Bronchial epithelial cell (primary cell): ENCODE measurements at regions not wholly inside any gene's neighbourhood (a gene's known extent, or its start where the extent isn't known, plus 50 kb on each side); places are given as distances from the start of the nearest gene placed in this dataset.

ENCODE experiments used
- DNase-seq: peaks from one replicate; pipeline ENCODE4 v3.0.0-alpha.2; 2010; ENCODE audit warnings: low read depth
- FAIRE-seq: peaks from 2 replicates; lab custom pipeline; 2011; peaks lifted over from hg19 to GRCh38; lab: Jason Lieb, UNC
- H3K27me3 ChIP-seq: 2 replicates; pipeline ENCODE4 v1.5.1; 2011; ENCODE audit warnings: low read length; ENCODE audit not compliant: control insufficient read depth, insufficient read depth
- H3K36me3 ChIP-seq: 2 replicates; pipeline ENCODE4 v1.5.1; 2011; ENCODE audit warnings: low read length; ENCODE audit not compliant: control insufficient read depth, insufficient read depth
- H3K4me3 ChIP-seq: 2 replicates; pipeline ENCODE4 v1.5.1; 2011; ENCODE audit warnings: mild to moderate bottlenecking, low read depth, low read length, control low read depth
- CTCF ChIP-seq: IDR thresholded peaks from 2 replicates; pipeline ENCODE4 v1.5.1; 2011; ENCODE audit warnings: mild to moderate bottlenecking, moderate library complexity, low read length, control low read depth, inconsistent platforms; ENCODE audit not compliant: insufficient read depth, severe bottlenecking

- H3K36me3 ChIP-seq = no peaks in the 10 kb centered on the region
- no peak for FAIRE-seq
- no peak for TF ChIP-seq CTCF
- DNase-seq = no peak
- H3K4me3 ChIP-seq = no peak overlapping the region
- no peaks in the 10 kb centered on the region for H3K27me3 ChIP-seq
These were observed 116.0 kb upstream of the TMEM132C start for GRCh38 chr12:128150961-128151360.

GRCh38 chr12:128155571-128155970 is 111.4 kb upstream of the TMEM132C start:
- no peak for FAIRE-seq
- TF ChIP-seq CTCF = no peak
- no peak overlapping the region for H3K4me3 ChIP-seq
- H3K27me3 ChIP-seq = no peaks in the 10 kb centered on the region
- no peak for DNase-seq
- H3K36me3 ChIP-seq = no peaks in the 10 kb centered on the region

- no peak for DNase-seq
- Histone ChIP-seq H3K36me3 (no peaks in the 10 kb centered on the region), H3K27me3 (no peaks in the 10 kb centered on the region), H3K4me3 (no peak overlapping the region)
- no peak for FAIRE-seq
- TF ChIP-seq CTCF = no peak
These were observed 103.9 kb upstream of the TMEM132C start for GRCh38 chr12:128163086-128163485.

GRCh38 chr12:128164533-128164932 is 102.4 kb upstream of the TMEM132C start:
- TF ChIP-seq CTCF = no peak
- no peak for FAIRE-seq

GRCh38 chr12:128165387-128165786 is 101.6 kb upstream of the TMEM132C start:
- H3K36me3 ChIP-seq = no peaks in the 10 kb centered on the region
- H3K4me3 ChIP-seq = no peak overlapping the region
- no peak for TF ChIP-seq CTCF
- DNase-seq = no peak
- FAIRE-seq = no peak
- H3K27me3 ChIP-seq = no peaks in the 10 kb centered on the region

More at GRCh38 chr12:128164533-128164932, 102.4 kb upstream of the TMEM132C start:
- Histone ChIP-seq H3K36me3 (no peaks in the 10 kb centered on the region), H3K27me3 (no peaks in the 10 kb centered on the region), H3K4me3 (no peak overlapping the region)
- DNase-seq = no peak

- TF ChIP-seq CTCF = no peak
- no peak for DNase-seq
- no peaks in the 10 kb centered on the region for H3K27me3 ChIP-seq
- FAIRE-seq = no peak
- H3K36me3 ChIP-seq = no peaks in the 10 kb centered on the region
- no peak overlapping the region for H3K4me3 ChIP-seq
These were observed 98.7 kb upstream of the TMEM132C start for GRCh38 chr12:128168273-128168672.
